Brain microvascular endothelial cell (primary cell): ENCODE measurements at regions not wholly inside any gene's neighbourhood (a gene's known extent, or its start where the extent isn't known, plus 50 kb on each side); places are given as distances from the start of the nearest gene placed in this dataset.

ENCODE experiments used
- DNase-seq: peaks from one replicate; pipeline ENCODE4 v3.0.0-alpha.2; 2020
- H3K27ac ChIP-seq: fragments of 250-450 bp; sonication (Bioruptor Pico); 2 replicates; pipeline ENCODE4 v1.5.1; 2020; ENCODE audit warnings: mild to moderate bottlenecking, moderate library complexity
- H3K27me3 ChIP-seq: fragments of 250-450 bp; sonication (Bioruptor Pico); replicated peaks from 2 replicates; pipeline ENCODE4 v1.5.1; 2020; ENCODE audit warnings: mild to moderate bottlenecking
- H3K36me3 ChIP-seq: fragments of 250-450 bp; sonication (Bioruptor Pico); replicated peaks from 2 replicates; pipeline ENCODE4 v1.5.1; 2020; ENCODE audit warnings: mild to moderate bottlenecking
- H3K4me3 ChIP-seq: 2 replicates; pipeline ENCODE4 v1.5.1; 2011; ENCODE audit warnings: low read depth, mild to moderate bottlenecking, control low read depth, low read length, moderate library complexity
- CTCF ChIP-seq: IDR thresholded peaks from 2 replicates; pipeline ENCODE4 v1.5.1; 2011; ENCODE audit warnings: low read depth, mild to moderate bottlenecking, moderate library complexity, low read length, control low read depth, inconsistent platforms; ENCODE audit errors: missing control alignments
- in situ Hi-C: cut with HindIII; loops from 2 replicates; pipeline ENCODE4 v1.10.0; 2017; ENCODE audit warnings: low sequenced_read_pairs, low pct_ligation_motif_present

- Histone ChIP-seq H3K27me3 (no peaks in the 10 kb centered on the region), H3K27ac (no peak overlapping the region), H3K4me3 (no peak overlapping the region), H3K36me3 (no peaks in the 10 kb centered on the region)
- TF ChIP-seq CTCF: no peak
- in situ Hi-C loops: no loop called here
- DNase-seq: no peak
These were observed 627.7 kb upstream of the KLF4 start for GRCh38 chr9:108117306-108117705.

DNA sequence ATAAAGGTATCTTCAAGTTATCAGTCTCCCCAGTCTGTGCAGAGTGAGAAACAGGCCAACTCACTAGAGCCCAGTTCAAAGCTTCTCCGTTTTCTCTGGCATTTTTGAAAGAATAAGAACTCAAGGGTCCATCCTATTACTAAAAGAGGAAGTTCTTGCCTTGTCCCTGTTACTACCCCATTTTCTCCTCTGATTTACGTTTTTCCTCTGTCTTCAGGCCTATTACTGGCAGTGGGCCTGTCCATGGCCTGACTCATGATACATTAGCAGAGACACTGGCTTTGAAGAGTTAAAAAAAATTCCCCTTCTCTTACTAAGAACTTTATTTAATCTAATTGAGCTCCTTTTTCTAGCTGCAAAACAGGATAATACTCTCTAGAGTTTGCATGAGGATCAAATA, 624.0 kb upstream of the KLF4 start:
- no peak for TF ChIP-seq CTCF
- Histone ChIP-seq H3K36me3 (no peaks in the 10 kb centered on the region), H3K4me3 (no peak overlapping the region), H3K27ac (no peak overlapping the region), H3K27me3 (no peaks in the 10 kb centered on the region)
- in situ Hi-C loops: no loop called here
- DNase-seq: no peak

- Histone ChIP-seq H3K27ac (no peak overlapping the region), H3K36me3 (no peaks in the 10 kb centered on the region), H3K27me3 (no peaks in the 10 kb centered on the region), H3K4me3 (no peak overlapping the region)
- TF ChIP-seq CTCF: no peak
- no peak for DNase-seq
- in situ Hi-C loops: no loop called here
These were observed 620.5 kb upstream of the KLF4 start for GRCh38 chr9:108109927-108110690.

- TF ChIP-seq CTCF: no peak
- H3K36me3 ChIP-seq: no peaks in the 10 kb centered on the region
- in situ Hi-C loops: no loop called here
- no peak overlapping the region for H3K4me3 ChIP-seq
- H3K27me3 ChIP-seq: no peaks in the 10 kb centered on the region
- no peak for DNase-seq
- no peak overlapping the region for H3K27ac ChIP-seq
These were observed 619.4 kb upstream of the KLF4 start for GRCh38 chr9:108108852-108109448.

- H3K27me3 ChIP-seq: no peaks in the 10 kb centered on the region
- TF ChIP-seq CTCF: no peak
- no peaks in the 10 kb centered on the region for H3K36me3 ChIP-seq
- DNase-seq: no peak
- in situ Hi-C loops: no loop called here
- H3K27ac ChIP-seq: no peak overlapping the region
- no peak overlapping the region for H3K4me3 ChIP-seq
These were observed 618.8 kb upstream of the KLF4 start for GRCh38 chr9:108108280-108108851.

- TF ChIP-seq CTCF: no peak
- Histone ChIP-seq H3K27ac (no peak overlapping the region), H3K4me3 (no peak overlapping the region), H3K36me3 (no peaks in the 10 kb centered on the region), H3K27me3 (no peaks in the 10 kb centered on the region)
- no peak for DNase-seq
- in situ Hi-C loops: no loop called here
These were observed 616.3 kb upstream of the KLF4 start for GRCh38 chr9:108105885-108106284.
